ENCODE measurements at regions not wholly inside any gene's neighbourhood (a gene's known extent, or its start where the extent isn't known, plus 50 kb on each side); places are given as distances from the start of the nearest gene placed in this dataset.

DNA sequence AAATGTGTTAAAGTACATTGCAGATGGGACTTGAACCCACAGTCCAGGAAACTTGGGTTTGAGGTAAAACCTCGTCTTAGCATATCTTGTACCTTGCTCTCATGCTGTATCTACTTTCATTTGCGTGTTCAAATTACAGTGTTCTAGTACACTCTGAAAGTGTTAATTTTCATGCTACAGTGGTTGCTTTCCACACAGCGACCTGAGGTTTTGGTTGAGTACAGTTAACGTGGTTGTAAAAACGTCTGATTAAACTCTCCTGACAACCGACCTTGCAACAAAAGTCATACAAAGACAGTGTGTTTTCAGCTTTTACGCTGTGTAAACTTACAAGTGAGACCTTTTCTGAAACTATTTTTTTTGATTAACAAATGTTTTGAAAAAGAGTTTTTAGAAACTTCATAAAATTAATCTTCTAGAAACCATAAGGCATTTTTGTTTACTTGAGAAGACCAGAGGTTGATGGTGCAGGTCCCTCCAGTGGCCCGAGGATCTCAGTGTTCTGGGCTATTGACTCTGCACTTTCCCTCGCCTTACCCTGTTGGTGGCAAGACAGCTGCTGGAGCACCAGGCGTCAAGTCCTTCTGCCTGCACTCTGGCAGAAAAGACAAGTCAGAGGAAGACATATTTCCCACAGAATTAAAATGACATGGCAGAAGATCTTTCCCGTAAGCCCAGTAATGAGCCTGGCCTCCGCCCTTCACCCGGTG is 334.0 kb downstream of the THBS2 start:
- TF ChIP-seq, protein P1, sequence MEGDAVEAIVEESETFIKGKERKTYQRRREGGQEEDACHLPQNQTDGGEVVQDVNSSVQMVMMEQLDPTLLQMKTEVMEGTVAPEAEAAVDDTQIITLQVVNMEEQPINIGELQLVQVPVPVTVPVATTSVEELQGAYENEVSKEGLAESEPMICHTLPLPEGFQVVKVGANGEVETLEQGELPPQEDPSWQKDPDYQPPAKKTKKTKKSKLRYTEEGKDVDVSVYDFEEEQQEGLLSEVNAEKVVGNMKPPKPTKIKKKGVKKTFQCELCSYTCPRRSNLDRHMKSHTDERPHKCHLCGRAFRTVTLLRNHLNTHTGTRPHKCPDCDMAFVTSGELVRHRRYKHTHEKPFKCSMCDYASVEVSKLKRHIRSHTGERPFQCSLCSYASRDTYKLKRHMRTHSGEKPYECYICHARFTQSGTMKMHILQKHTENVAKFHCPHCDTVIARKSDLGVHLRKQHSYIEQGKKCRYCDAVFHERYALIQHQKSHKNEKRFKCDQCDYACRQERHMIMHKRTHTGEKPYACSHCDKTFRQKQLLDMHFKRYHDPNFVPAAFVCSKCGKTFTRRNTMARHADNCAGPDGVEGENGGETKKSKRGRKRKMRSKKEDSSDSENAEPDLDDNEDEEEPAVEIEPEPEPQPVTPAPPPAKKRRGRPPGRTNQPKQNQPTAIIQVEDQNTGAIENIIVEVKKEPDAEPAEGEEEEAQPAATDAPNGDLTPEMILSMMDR (IDR thresholded peaks at IDR 0.05): no peak
- no peak for TF ChIP-seq POLR2A (IDR thresholded peaks at IDR 0.05)
